Liver (tissue), 8 donors: ENCODE measurements at regions not wholly inside any gene's neighbourhood (a gene's known extent, or its start where the extent isn't known, plus 50 kb on each side); places are given as distances from the start of the nearest gene placed in this dataset.

Experiments
- DNase-seq: peaks from one replicate; pipeline ENCODE4 v3.0.0-alpha.2; 2017; ENCODE audit warnings: low spot score
- H3K27ac ChIP-seq, 2 donors: one replicate each; pipeline ENCODE4 v1.7.0; 2013; ENCODE audit warnings: inconsistent platforms in 2 of 2, low read length in 2 of 2, control low read depth in 1 of 2, low read depth in 1 of 2, mild to moderate bottlenecking in 1 of 2
- H3K27me3 ChIP-seq, 4 donors: one replicate each; pipeline versions ENCODE4 v1.6.1 to v1.7.0; 2013; ENCODE audit warnings: low read length in 3 of 4, inconsistent platforms in 1 of 4, mild to moderate bottlenecking in 1 of 4, moderate library complexity in 1 of 4; ENCODE audit not compliant: control insufficient read depth in 4 of 4, insufficient read depth in 4 of 4
- H3K36me3 ChIP-seq, 4 donors: one replicate each; pipeline versions ENCODE4 v1.6.1 to v1.7.0; 2013; ENCODE audit warnings: low read length in 3 of 4, mild to moderate bottlenecking in 3 of 4, low read depth in 1 of 4, moderate library complexity in 1 of 4; ENCODE audit not compliant: control insufficient read depth in 4 of 4, insufficient read depth in 3 of 4
- H3K4me1 ChIP-seq, 4 donors: one replicate each; pipeline versions ENCODE4 v1.6.1 to v1.7.0; 2013; ENCODE audit warnings: low read length in 3 of 4, mild to moderate bottlenecking in 3 of 4, moderate library complexity in 1 of 4; ENCODE audit not compliant: control insufficient read depth in 4 of 4, insufficient read depth in 4 of 4
- H3K4me3 ChIP-seq, 3 donors: one replicate each; pipeline versions ENCODE4 v1.6.1 to v1.7.0; 2013; ENCODE audit warnings: low read length in 3 of 3, control low read depth in 1 of 3, low read depth in 1 of 3, mild to moderate bottlenecking in 1 of 3
- H3K9ac ChIP-seq, 2 donors: one replicate each; pipeline ENCODE4 v1.7.0; 2013; ENCODE audit warnings: low read length in 2 of 2, mild to moderate bottlenecking in 2 of 2, moderate library complexity in 2 of 2, control low read depth in 1 of 2, low read depth in 1 of 2
- H3K9me3 ChIP-seq, 4 donors: one replicate each; pipeline versions ENCODE4 v1.6.1 to v1.7.0; 2013; ENCODE audit warnings: low read length in 3 of 4; ENCODE audit not compliant: control insufficient read depth in 4 of 4
- EGR1 ChIP-seq, 2 donors: IDR thresholded peaks; 2 replicates each; pipeline ENCODE4 v1.6.1; 2016 to 2018; ENCODE audit warnings: antibody characterized with exemption in 2 of 2, low read depth in 2 of 2
- FOXA1 ChIP-seq: IDR thresholded peaks from 2 replicates; pipeline ENCODE4 v1.6.1; 2016; ENCODE audit warnings: antibody characterized with exemption
- FOXA2 ChIP-seq: IDR thresholded peaks from 2 replicates; pipeline ENCODE4 v1.6.1; 2016; ENCODE audit warnings: antibody characterized with exemption
- GABPA ChIP-seq, 2 donors: IDR thresholded peaks in 1 of 2; conservative IDR thresholded peaks in 1 of 2; 2 replicates each; pipeline ENCODE4 v1.6.1; 2016; ENCODE audit warnings: antibody characterized with exemption in 2 of 2, mild to moderate bottlenecking in 1 of 2, moderate library complexity in 1 of 2
- HNF4A ChIP-seq, 2 donors: conservative IDR thresholded peaks; 2 replicates each; pipeline ENCODE4 v1.6.1; 2016; ENCODE audit warnings: antibody characterized with exemption in 2 of 2, mild to moderate bottlenecking in 2 of 2
- HNF4G ChIP-seq: IDR thresholded peaks from 2 replicates; pipeline ENCODE4 v1.6.1; 2016; ENCODE audit warnings: antibody characterized with exemption
- JUND ChIP-seq, 2 donors: IDR thresholded peaks; 2 replicates each; pipeline ENCODE4 v1.6.1; 2016; ENCODE audit warnings: antibody characterized with exemption in 2 of 2
- NR2F2 ChIP-seq: IDR thresholded peaks from 2 replicates; pipeline ENCODE4 v1.6.1; 2016; ENCODE audit warnings: antibody characterized with exemption
- RAD21 ChIP-seq, 2 donors: IDR thresholded peaks; 2 replicates each; pipeline ENCODE4 v1.6.1; 2016; ENCODE audit warnings: antibody characterized with exemption in 2 of 2, mild to moderate bottlenecking in 2 of 2
- RXRA ChIP-seq, 2 donors: IDR thresholded peaks; 2 replicates each; pipeline ENCODE4 v1.6.1; 2017 to 2018; ENCODE audit warnings: antibody characterized with exemption in 2 of 2, mild to moderate bottlenecking in 1 of 2
- SP1 ChIP-seq: IDR thresholded peaks from 2 replicates; pipeline ENCODE4 v1.6.1; 2018; ENCODE audit warnings: antibody characterized with exemption, mild to moderate bottlenecking
- TAF1 ChIP-seq: conservative IDR thresholded peaks from 2 replicates; pipeline ENCODE4 v1.6.1; 2016; ENCODE audit warnings: antibody characterized with exemption, mild to moderate bottlenecking
- YY1 ChIP-seq: IDR thresholded peaks from 2 replicates; pipeline ENCODE4 v1.6.1; 2016; ENCODE audit warnings: antibody characterized with exemption, mild to moderate bottlenecking
- WGBS: extraction: QIAGEN DNeasy Blood & Tissue Kit; methylation state at CpG from one replicate; pipeline ENCODE4 v1.1.7; 2013; 5-methylcytosine and 5-hydroxymethylcytosine counted together
- TF ChIP-seq, protein P1 (sequence below): fragments of 150-350 bp; IDR thresholded peaks from 2 replicates; pipeline ENCODE4 v1.5.1; 2017; ENCODE audit warnings: improper control_type of control experiment, low read depth, low read length; ENCODE audit not compliant: missing input control
- TF ChIP-seq, protein P2 (sequence below): IDR thresholded peaks from 2 replicates; pipeline ENCODE4 v1.6.1; 2016; ENCODE audit warnings: antibody characterized with exemption
- TF ChIP-seq, protein P3 (sequence below): IDR thresholded peaks from 2 replicates; pipeline ENCODE4 v1.6.1; 2016; ENCODE audit warnings: antibody characterized with exemption, mild to moderate bottlenecking
- TF ChIP-seq, protein P4 (sequence below): IDR thresholded peaks from 2 replicates; pipeline ENCODE4 v1.6.1; 2016; ENCODE audit warnings: antibody characterized with exemption
- TF ChIP-seq, protein P5 (sequence below): IDR thresholded peaks from 2 replicates; pipeline ENCODE4 v1.6.1; 2016; ENCODE audit warnings: antibody characterized with exemption
- donor health status: healthy.
- donor health status: healthy.
- donor health status: healthy.
- donor health status: healthy.
- donor health status: healthy.

DNA sequence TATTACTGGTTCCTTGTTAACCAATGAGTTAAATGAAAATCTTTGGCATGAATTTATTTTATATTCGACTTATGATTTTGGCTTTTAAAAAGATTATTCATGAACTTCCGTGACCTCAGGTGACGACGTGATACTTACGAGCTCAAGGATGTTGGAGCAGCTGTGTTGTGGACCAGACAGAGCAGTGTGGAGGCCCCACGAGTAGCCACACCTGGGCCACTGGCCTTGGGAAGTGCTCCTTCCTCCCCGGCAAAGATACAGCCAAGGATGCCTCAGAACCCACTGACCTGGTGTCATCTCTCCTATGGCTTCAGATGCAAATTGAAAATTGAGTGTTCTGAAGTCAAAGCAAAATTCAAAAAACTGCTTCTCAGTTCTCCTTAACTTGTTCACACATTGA lies 147.5 kb upstream of the PPP2R2D start:
- H3K9ac ChIP-seq = no peak overlapping the region
- no peaks in the 10 kb centered on the region for H3K36me3 ChIP-seq
- no peaks in the 10 kb centered on the region for H3K9me3 ChIP-seq
- H3K4me3 ChIP-seq = no peak overlapping the region
- no peak for TF ChIP-seq FOXA2
- WGBS = 77% methylated on average over 7 of the region's 7 CpGs
- H3K27ac ChIP-seq = no peak overlapping the region
- no peak for DNase-seq
- peaks cover 0 to 8% (median 5%) of the 10 kb centered on the region in 4 donors for H3K4me1 ChIP-seq
- H3K27me3 ChIP-seq = no peaks in the 10 kb centered on the region

DNA sequence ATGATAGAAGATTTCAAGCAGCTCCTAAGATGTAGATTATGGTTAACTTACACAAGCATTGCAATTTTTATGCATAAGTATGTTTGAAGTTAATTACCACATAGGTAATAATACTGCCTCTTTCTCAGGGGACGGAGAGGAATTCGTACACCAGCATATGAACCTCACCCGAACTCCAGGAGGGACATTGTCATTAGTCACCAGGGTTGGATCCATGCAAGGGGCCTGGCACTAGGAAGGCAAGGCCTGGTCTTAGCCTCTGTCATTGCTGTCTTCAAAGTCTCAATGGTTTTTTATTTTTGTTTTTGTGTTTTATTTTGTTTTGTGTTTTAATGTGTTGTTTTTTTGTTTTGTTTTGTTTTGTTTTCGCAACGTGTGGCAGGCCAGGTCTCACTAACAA lies 145.6 kb upstream of the PPP2R2D start:
- no peak overlapping the region for H3K27ac ChIP-seq
- H3K9ac ChIP-seq = no peak overlapping the region
- WGBS = 82% methylated on average over 5 of the region's 5 CpGs
- H3K4me3 ChIP-seq = no peak overlapping the region
- H3K36me3 ChIP-seq = no peaks in the 10 kb centered on the region
- no peak for TF ChIP-seq SP1
- TF ChIP-seq NR2F2 = no peak
- no peak for TF ChIP-seq HNF4G
- no peak for TF ChIP-seq YY1
- TF ChIP-seq, protein P1, sequence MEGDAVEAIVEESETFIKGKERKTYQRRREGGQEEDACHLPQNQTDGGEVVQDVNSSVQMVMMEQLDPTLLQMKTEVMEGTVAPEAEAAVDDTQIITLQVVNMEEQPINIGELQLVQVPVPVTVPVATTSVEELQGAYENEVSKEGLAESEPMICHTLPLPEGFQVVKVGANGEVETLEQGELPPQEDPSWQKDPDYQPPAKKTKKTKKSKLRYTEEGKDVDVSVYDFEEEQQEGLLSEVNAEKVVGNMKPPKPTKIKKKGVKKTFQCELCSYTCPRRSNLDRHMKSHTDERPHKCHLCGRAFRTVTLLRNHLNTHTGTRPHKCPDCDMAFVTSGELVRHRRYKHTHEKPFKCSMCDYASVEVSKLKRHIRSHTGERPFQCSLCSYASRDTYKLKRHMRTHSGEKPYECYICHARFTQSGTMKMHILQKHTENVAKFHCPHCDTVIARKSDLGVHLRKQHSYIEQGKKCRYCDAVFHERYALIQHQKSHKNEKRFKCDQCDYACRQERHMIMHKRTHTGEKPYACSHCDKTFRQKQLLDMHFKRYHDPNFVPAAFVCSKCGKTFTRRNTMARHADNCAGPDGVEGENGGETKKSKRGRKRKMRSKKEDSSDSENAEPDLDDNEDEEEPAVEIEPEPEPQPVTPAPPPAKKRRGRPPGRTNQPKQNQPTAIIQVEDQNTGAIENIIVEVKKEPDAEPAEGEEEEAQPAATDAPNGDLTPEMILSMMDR = no peak
- TF ChIP-seq EGR1 (IDR thresholded peaks at IDR 0.05; ENCODE audit: low read depth in 2 of 2) = no peak
- no peak for TF ChIP-seq RXRA (IDR thresholded peaks at IDR 0.05)
- TF ChIP-seq TAF1 = no peak
- TF ChIP-seq GABPA (IDR thresholded peaks at IDR 0.05 in 1 of 2, conservative IDR thresholded peaks at IDR 0.05 in 1 of 2) = no peak
- no peak for TF ChIP-seq FOXA2
- TF ChIP-seq HNF4A (conservative IDR thresholded peaks at IDR 0.05) = no peak
- TF ChIP-seq, protein P2, sequence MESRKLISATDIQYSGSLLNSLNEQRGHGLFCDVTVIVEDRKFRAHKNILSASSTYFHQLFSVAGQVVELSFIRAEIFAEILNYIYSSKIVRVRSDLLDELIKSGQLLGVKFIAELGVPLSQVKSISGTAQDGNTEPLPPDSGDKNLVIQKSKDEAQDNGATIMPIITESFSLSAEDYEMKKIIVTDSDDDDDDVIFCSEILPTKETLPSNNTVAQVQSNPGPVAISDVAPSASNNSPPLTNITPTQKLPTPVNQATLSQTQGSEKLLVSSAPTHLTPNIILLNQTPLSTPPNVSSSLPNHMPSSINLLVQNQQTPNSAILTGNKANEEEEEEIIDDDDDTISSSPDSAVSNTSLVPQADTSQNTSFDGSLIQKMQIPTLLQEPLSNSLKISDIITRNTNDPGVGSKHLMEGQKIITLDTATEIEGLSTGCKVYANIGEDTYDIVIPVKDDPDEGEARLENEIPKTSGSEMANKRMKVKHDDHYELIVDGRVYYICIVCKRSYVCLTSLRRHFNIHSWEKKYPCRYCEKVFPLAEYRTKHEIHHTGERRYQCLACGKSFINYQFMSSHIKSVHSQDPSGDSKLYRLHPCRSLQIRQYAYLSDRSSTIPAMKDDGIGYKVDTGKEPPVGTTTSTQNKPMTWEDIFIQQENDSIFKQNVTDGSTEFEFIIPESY = no peak
- TF ChIP-seq, protein P3, sequence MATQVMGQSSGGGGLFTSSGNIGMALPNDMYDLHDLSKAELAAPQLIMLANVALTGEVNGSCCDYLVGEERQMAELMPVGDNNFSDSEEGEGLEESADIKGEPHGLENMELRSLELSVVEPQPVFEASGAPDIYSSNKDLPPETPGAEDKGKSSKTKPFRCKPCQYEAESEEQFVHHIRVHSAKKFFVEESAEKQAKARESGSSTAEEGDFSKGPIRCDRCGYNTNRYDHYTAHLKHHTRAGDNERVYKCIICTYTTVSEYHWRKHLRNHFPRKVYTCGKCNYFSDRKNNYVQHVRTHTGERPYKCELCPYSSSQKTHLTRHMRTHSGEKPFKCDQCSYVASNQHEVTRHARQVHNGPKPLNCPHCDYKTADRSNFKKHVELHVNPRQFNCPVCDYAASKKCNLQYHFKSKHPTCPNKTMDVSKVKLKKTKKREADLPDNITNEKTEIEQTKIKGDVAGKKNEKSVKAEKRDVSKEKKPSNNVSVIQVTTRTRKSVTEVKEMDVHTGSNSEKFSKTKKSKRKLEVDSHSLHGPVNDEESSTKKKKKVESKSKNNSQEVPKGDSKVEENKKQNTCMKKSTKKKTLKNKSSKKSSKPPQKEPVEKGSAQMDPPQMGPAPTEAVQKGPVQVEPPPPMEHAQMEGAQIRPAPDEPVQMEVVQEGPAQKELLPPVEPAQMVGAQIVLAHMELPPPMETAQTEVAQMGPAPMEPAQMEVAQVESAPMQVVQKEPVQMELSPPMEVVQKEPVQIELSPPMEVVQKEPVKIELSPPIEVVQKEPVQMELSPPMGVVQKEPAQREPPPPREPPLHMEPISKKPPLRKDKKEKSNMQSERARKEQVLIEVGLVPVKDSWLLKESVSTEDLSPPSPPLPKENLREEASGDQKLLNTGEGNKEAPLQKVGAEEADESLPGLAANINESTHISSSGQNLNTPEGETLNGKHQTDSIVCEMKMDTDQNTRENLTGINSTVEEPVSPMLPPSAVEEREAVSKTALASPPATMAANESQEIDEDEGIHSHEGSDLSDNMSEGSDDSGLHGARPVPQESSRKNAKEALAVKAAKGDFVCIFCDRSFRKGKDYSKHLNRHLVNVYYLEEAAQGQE = no peak
- no peak for TF ChIP-seq JUND (IDR thresholded peaks at IDR 0.05)
- TF ChIP-seq, protein P4, sequence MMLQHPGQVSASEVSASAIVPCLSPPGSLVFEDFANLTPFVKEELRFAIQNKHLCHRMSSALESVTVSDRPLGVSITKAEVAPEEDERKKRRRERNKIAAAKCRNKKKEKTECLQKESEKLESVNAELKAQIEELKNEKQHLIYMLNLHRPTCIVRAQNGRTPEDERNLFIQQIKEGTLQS = no peak
- TF ChIP-seq FOXA1 = no peak
- no peak for TF ChIP-seq RAD21 (IDR thresholded peaks at IDR 0.05)
- TF ChIP-seq, protein P5, sequence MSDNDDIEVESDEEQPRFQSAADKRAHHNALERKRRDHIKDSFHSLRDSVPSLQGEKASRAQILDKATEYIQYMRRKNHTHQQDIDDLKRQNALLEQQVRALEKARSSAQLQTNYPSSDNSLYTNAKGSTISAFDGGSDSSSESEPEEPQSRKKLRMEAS = no peak
- H3K4me1 ChIP-seq = no peaks in the 10 kb centered on the region
- no peaks in the 10 kb centered on the region for H3K9me3 ChIP-seq
- DNase-seq = no peak
- no peaks in the 10 kb centered on the region for H3K27me3 ChIP-seq
